HCT116 (cell line): ENCODE measurements at regions not wholly inside any gene's neighbourhood (a gene's known extent, or its start where the extent isn't known, plus 50 kb on each side); places are given as distances from the start of the nearest gene placed in this dataset.
"Not testable (repeated sequence)": the region's sequence is repeated elsewhere in the genome, so short reads cannot be mapped to it uniquely, and the experiment has no call there.

Experiments
- ATAC-seq: fragments of 200-7000 bp; cut with Tn5 transposase; 2 replicates; pipeline ENCODE4 v1.9.1; 2020; ENCODE audit warnings: mild to moderate bottlenecking, moderate library complexity
- BruUV-seq: library from RNA; stranded (reverse); fragments of 400-500 nt; replicated peaks from 2 replicates; lab custom pipeline; 2021; lab: Mats Ljungman, UMichigan
- CTCF ChIA-PET: fragments of 300-600 bp; sonication (Branson Sonifier 250); formaldehyde crosslinking; loops from one replicate; lab custom pipeline; 2021; ENCODE audit warnings: antibody characterized with exemption; lab: Charles Lee
- POLR2A ChIA-PET: fragments of 300-600, 350-600 bp; sonication (Branson Sonifier 250); formaldehyde crosslinking; loops from one replicate; lab custom pipeline; 2021; ENCODE audit warnings: antibody characterized with exemption; lab: Charles Lee
- RAD21 ChIA-PET, 2 experiments: fragments of 300-600 bp; sonication (Branson Sonifier 250); formaldehyde crosslinking; loops; one replicate each; lab custom pipeline; 2023; ENCODE audit warnings: low total read pairs in 2 of 2; ENCODE audit not compliant: uncharacterized antibody in 2 of 2, unreplicated experiment in 2 of 2, low non-redundant PET in 1 of 2; lab: Charles Lee
- DNase-seq: peaks from one replicate; pipeline ENCODE4 v3.0.0-alpha.2; 2010; ENCODE audit warnings: low read depth, low spot score
- H2AFZ ChIP-seq: fragments of 200-600 bp; shearing (Covaris generic), sonication (generic); 2 replicates; pipeline ENCODE4 v1.6.1; 2017; ENCODE audit warnings: low read depth, mixed run types, mixed read lengths, antibody characterized with exemption, low read length; ENCODE audit not compliant: poor library complexity, severe bottlenecking
- H3K27ac ChIP-seq: 2 replicates; pipeline ENCODE4 v1.5.1; 2012; ENCODE audit warnings: low read depth, low read length
- H3K27me3 ChIP-seq: fragments of 200-600 bp; sonication (generic); 2 replicates; pipeline ENCODE4 v1.6.1; 2016; ENCODE audit warnings: mixed run types, low read length, mixed read lengths; ENCODE audit not compliant: insufficient read depth
- H3K36me3 ChIP-seq, 2 experiments: fragments of 200-500 bp in 1 of 2; fragments of 200-600 bp in 1 of 2; sonication (Bioruptor generic) in 1 of 2; sonication (generic) in 1 of 2; 2 replicates each; pipeline versions ENCODE4 v1.5.1 to v1.6.1; 2014 to 2016; ENCODE audit warnings: low read length in 2 of 2, inconsistent platforms in 1 of 2, mixed read lengths in 1 of 2, mixed run types in 1 of 2; ENCODE audit not compliant: insufficient read depth in 2 of 2, control insufficient read depth in 1 of 2
- H3K4me1 ChIP-seq, 2 experiments: fragments of 200-600 bp in 1 of 2; sonication (generic) in 1 of 2; 2 replicates each; pipeline versions ENCODE4 v1.5.1 to v1.6.1; 2012 to 2017; ENCODE audit warnings: low read length in 2 of 2, inconsistent platforms in 1 of 2, mild to moderate bottlenecking in 1 of 2, mixed read lengths in 1 of 2, mixed run types in 1 of 2, moderate library complexity in 1 of 2; ENCODE audit not compliant: insufficient read depth in 2 of 2, control insufficient read depth in 1 of 2
- H3K4me2 ChIP-seq: fragments of 200-600 bp; sonication (generic); 2 replicates; pipeline ENCODE4 v1.6.1; 2017; ENCODE audit warnings: mixed run types, low read length, mixed read lengths
- H3K4me3 ChIP-seq, 2 experiments: fragments of 200-600 bp in 1 of 2; sonication (generic) in 1 of 2; replicated peaks in 1 of 2; 2 replicates each; pipeline ENCODE4 v1.5.1; 2011 to 2016; ENCODE audit warnings: low read length in 2 of 2, control low read depth in 1 of 2, low read depth in 1 of 2, mild to moderate bottlenecking in 1 of 2, mixed read lengths in 1 of 2, mixed run types in 1 of 2
- H3K79me2 ChIP-seq: fragments of 200-600 bp; sonication (generic); 2 replicates; pipeline ENCODE4 v1.6.1; 2017; ENCODE audit warnings: mild to moderate bottlenecking, mixed run types, low read length, moderate library complexity, mixed read lengths; ENCODE audit not compliant: insufficient read depth
- H3K9ac ChIP-seq: fragments of 200-600 bp; sonication (generic); 2 replicates; pipeline ENCODE4 v1.6.1; 2016; ENCODE audit warnings: low read length, mixed read lengths
- H3K9me2 ChIP-seq: fragments of 200-600 bp; sonication (generic), shearing (Covaris generic); 2 replicates; pipeline ENCODE4 v1.6.1; 2017; ENCODE audit warnings: mixed run types, mild to moderate bottlenecking, moderate library complexity; ENCODE audit not compliant: insufficient read depth
- H3K9me3 ChIP-seq, 2 experiments: fragments of 200-500 bp in 1 of 2; fragments of 200-600 bp in 1 of 2; sonication (Bioruptor generic) in 1 of 2; sonication (generic) in 1 of 2; 2 replicates each; pipeline ENCODE4 v1.6.1; 2014 to 2017; ENCODE audit warnings: low read length in 2 of 2, mixed read lengths in 2 of 2, inconsistent platforms in 1 of 2, low read depth in 1 of 2, mild to moderate bottlenecking in 1 of 2, mixed run types in 1 of 2, moderate library complexity in 1 of 2; ENCODE audit not compliant: control insufficient read depth in 1 of 2, insufficient read depth in 1 of 2
- H4K20me1 ChIP-seq: fragments of 200-600 bp; sonication (generic), shearing (Covaris generic); 2 replicates; pipeline ENCODE4 v1.6.1; 2017; ENCODE audit warnings: mixed run types, mild to moderate bottlenecking, moderate library complexity; ENCODE audit not compliant: insufficient read depth
- CBX3 ChIP-seq: IDR thresholded peaks from 2 replicates; pipeline ENCODE4 v1.6.1; 2012; ENCODE audit warnings: low read depth
- EGR1 ChIP-seq: IDR thresholded peaks from 2 replicates; pipeline ENCODE4 v1.6.1; 2012; ENCODE audit warnings: low read depth
- POLR2A ChIP-seq: IDR thresholded peaks from 2 replicates; pipeline ENCODE4 v1.7.0; 2011; ENCODE audit warnings: borderline replicate concordance; ENCODE audit not compliant: insufficient read depth, insufficient read length; ENCODE audit errors: extremely low read depth
- POLR2AphosphoS5 ChIP-seq: IDR thresholded peaks from 2 replicates; pipeline ENCODE4 v1.6.1; 2011; ENCODE audit warnings: mild to moderate bottlenecking, low read depth, low read length, moderate library complexity
- RAD21 ChIP-seq: IDR thresholded peaks from 2 replicates; pipeline ENCODE4 v1.6.1; 2012; ENCODE audit warnings: low read depth, mild to moderate bottlenecking
- SRF ChIP-seq: IDR thresholded peaks from 2 replicates; pipeline ENCODE4 v1.6.1; 2012; ENCODE audit warnings: low read depth
- YY1 ChIP-seq: IDR thresholded peaks from 2 replicates; pipeline ENCODE4 v1.6.1; 2011; ENCODE audit warnings: low read length, low read depth, moderate library complexity, mild to moderate bottlenecking; ENCODE audit not compliant: insufficient replicate concordance; ENCODE audit errors: extremely low read depth
- intact Hi-C: fragments of 100-400 bp; cut with micrococcal nuclease; formaldehyde crosslinking; loops from 2 replicates; pipeline ENCODE4 v1.10.0; 2022

DNA sequence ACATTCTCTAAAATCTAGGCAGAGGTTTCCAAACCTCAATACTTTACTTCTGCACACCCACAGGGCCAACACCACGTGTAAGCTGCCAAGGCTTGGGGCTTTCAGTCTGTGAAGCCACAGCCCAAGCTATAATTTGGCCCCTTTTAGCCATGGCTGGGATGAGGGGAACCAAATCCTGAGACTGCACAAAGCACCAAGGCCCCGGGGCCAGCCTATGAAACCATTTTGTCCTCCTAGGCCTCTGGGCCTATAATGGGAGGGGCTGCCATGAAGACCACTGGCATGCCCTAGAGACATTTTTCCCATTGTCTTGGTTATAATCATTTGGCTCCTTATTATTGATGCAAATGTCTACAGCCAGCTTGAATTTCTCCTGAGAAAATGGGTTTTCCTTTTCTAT is 513.0 kb upstream of the ADGRB3 start:
- no peak overlapping the region for H3K4me3 ChIP-seq
- peaks cover 8 to 14% of the 10 kb centered on the region in 2 experiments; a peak in 2 of 4 replicates for H3K9me3 ChIP-seq
- no peak overlapping the region for H3K4me2 ChIP-seq
- H3K9ac ChIP-seq = no peak overlapping the region
- H3K27ac ChIP-seq = no peak overlapping the region
- no TSS peak for BruUV-seq
- ATAC-seq (no peak), DNase-seq (no peak)
- ChIA-PET RAD21 (no interaction called here), CTCF (no interaction called here), POLR2A (no interaction called here)
- intact Hi-C loops = no loop called here
- no peaks in the 10 kb centered on the region for H3K36me3 ChIP-seq
- H3K9me2 ChIP-seq = no peaks in the 10 kb centered on the region
- H4K20me1 ChIP-seq = no peaks in the 10 kb centered on the region
- H2AFZ ChIP-seq = no peak overlapping the region
- H3K79me2 ChIP-seq = no peaks in the 10 kb centered on the region
- no peaks in the 10 kb centered on the region for H3K4me1 ChIP-seq
- TF ChIP-seq CBX3 = no peak
- no peak for TF ChIP-seq EGR1
- TF ChIP-seq YY1 = no peak
- no peak for TF ChIP-seq POLR2A
- TF ChIP-seq RAD21 = no peak
- TF ChIP-seq SRF = no peak
- no peak for TF ChIP-seq POLR2AphosphoS5
- no peaks in the 10 kb centered on the region for H3K27me3 ChIP-seq

DNA sequence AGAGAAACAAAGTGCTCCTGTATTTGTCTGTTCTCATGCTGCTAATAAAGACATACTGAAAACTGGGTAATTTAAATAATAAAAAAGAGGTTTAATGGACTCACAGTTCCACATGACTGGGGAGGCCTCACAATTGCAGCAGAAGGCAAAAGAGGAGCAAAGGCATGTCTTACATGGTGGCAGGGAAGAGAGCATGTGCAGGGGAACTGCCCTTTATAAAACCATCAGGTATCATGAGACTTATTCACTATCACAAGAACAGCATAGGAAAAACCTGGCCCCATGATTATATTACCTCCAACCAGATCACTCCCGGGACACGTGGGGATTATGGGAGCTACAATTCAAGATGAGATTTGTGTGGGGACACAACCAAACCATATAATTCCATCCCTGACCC is 514.1 kb upstream of the ADGRB3 start:
- H3K79me2 ChIP-seq, H3K4me2 ChIP-seq, H3K4me3 ChIP-seq, H4K20me1 ChIP-seq, RAD21 ChIA-PET, H3K9me2 ChIP-seq, H3K4me1 ChIP-seq, ATAC-seq, BruUV-seq, H3K9ac ChIP-seq, H2AFZ ChIP-seq, H3K27me3 ChIP-seq, intact Hi-C loops, DNase-seq, H3K27ac ChIP-seq, H3K36me3 ChIP-seq, POLR2A ChIA-PET, CTCF ChIA-PET: not testable (repeated sequence)
- peaks cover 0 to 11% of the 10 kb centered on the region in 2 experiments; a peak in 2 of 4 replicates for H3K9me3 ChIP-seq
